GM19463 (cell line): ENCODE measurements at regions not wholly inside any gene's neighbourhood (a gene's known extent, or its start where the extent isn't known, plus 50 kb on each side); places are given as distances from the start of the nearest gene placed in this dataset.
"Not testable (repeated sequence)": the region's sequence is repeated elsewhere in the genome, so short reads cannot be mapped to it uniquely, and the experiment has no call there.

Experiments used
- ATAC-seq: cut with Tn5 transposase; IDR thresholded peaks from one replicate; pipeline ENCODE4 v1.9.1; 2021; ENCODE audit warnings: mild to moderate bottlenecking, moderate library complexity; ENCODE audit not compliant: unreplicated experiment

- ATAC-seq = no peak
Measured at GRCh38 chr16:88128556-88128955, 177.3 kb downstream of the BANP start.

GRCh38 chr16:88129133-88129532, 177.9 kb downstream of the BANP start:
- ATAC-seq = not testable (repeated sequence)

GRCh38 chr16:88130016-88130415, 178.8 kb downstream of the BANP start:
- no peak for ATAC-seq

DNA sequence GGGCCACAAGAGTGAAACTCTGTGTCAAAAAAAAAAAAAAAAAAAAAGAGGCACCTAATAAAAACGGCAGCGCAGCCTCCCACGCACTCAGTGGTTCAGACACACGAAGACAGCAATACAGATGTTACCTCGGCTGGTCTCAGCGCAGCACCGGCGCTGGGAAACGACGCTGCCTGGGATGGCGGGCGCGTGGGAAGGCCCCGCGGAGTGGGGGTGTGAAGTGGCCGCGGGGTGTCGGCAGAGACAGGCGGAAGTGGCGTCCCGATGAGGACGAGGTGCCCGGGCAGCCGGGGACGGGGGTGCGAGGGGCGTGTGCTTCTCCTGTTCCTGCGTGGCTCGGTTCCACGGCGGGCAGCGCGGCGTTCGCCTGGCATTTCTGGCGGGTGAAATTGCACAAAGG, 179.4 kb downstream of the BANP start:
- no peak for ATAC-seq

- ATAC-seq = no peak
Measured at GRCh38 chr16:88131256-88131655, 180.0 kb downstream of the BANP start.

GRCh38 chr16:88131966-88132365, 180.7 kb downstream of the BANP start:
- ATAC-seq = no peak

- no peak for ATAC-seq
Measured at GRCh38 chr16:88132836-88133506, 181.7 kb downstream of the BANP start.

DNA sequence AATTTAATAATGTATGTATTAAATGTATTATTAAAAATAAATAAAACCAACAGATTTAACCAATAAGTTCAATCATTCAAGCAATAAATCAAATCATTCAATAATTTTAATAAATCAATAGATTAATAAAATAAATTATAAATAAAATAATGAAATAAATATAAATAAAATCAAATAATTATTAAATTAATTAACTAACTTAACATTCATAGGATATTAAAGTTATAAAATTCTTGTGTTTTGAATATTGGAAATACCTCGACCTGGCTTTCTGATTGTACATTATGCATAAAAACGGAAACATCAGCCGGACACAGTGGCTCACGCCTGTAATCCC, 182.2 kb downstream of the BANP start:
- no peak for ATAC-seq

DNA sequence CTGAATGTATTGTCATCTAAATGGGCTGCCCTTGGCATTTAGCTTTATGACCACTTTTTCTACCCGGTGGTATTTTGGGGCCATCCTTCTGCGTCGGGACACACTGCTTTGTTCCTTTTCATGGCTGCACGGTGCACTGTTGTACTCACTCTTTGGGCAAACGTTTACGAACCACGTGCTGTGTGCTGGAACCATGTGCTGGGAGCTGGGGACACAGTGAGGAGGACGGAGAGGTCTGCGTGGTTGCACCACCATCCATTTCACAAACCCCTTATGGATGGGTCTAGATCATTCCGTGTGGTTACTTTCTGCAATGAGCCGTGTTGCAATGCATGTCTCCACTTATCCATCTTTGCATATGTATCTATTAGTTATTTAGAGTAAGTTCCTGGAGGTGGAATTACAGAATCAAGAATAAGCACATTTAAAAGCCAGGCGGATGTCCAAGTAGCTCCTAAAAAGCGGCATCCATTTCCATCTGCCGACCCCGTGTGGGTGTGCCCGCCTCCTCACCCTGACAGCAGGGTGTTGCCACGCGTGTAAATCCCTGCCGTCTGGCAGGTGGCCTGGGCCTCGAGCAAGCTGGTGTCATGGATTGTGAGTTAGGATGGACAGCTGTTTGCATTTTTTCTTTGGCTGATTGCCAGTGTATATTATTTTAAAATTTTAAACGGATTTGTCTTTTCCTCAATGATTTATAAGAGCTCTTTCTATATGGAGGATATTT, 183.1 kb downstream of the BANP start:
- not testable (repeated sequence) for ATAC-seq

DNA sequence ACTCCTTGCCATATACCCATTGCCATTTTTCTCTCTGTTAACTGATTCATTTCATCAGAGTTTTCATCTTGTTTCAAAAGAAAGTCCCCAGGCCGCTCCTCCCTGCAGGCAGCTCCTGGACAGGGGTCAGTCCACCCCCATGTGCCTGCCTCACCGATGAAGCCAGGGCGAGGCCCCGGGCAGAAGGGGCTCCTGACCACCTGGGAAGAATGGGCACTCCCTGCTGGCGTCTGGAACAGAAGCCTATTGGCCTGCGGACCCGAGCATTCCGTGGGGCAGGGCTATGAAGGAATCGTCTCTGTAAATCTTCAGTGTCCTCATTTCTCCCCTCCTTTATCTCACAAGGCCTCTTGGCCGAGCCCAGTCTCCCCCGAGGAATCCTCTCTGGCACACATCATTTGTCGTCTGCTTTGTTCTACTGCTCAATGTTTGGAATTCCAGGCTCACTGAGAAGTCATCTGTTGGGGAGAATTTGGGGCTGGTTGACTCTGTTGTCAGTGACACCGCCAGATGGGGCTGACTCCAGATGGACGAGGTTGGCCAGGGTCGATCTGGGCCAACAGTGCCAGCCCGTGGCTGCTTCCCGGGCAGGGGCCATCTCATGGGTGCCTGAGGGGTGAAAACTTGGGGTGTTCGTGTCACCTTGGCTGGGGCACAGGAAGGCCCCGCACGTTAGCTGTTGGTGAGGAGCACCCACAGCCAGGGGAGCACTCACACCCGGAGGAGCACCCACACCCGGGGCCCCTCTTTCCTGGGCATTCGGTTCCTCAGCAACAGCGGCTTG, 183.9 kb downstream of the BANP start:
- ATAC-seq = not testable (repeated sequence)

- ATAC-seq = not testable (repeated sequence)
Measured at GRCh38 chr16:88136211-88136713, 185.0 kb downstream of the BANP start.

DNA sequence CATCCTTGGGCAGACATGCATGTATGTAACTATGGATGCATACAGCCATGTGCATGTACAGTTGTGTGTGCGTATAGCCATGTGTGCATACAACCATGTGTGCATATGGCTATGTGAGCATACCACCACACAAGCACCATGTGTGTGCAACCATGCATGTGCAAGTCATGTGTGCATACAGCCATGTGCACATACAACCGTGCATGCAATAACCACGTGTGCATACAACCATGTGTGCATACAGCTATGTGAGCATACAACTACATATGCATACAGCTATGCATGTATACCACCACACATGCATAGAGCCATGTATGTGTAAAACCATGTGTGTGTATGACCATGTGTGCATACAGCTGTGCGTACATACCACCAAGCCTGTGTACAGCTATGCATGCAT, 185.7 kb downstream of the BANP start:
- not testable (repeated sequence) for ATAC-seq

- not testable (repeated sequence) for ATAC-seq
Measured at GRCh38 chr16:88139141-88139540, 187.9 kb downstream of the BANP start.

DNA sequence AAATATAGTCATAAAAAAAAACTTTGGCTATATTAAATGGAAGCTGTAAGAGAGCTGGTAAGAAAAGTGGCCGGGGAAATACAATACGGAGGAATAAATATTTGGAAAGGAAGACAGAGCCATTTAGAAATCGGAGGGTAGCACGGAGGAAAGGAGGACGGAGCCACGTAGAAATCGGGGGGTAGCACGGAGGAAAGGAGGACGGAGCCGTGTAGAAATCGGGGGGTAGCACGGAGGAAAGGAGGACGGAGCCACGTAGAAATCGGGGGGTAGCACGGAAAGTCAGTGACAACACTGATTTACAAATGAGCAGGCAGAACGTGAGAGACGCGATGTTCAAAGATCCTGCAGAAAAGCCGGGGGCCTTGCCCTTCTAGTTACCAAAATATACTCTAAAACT, 189.0 kb downstream of the BANP start:
- ATAC-seq = not testable (repeated sequence)

DNA sequence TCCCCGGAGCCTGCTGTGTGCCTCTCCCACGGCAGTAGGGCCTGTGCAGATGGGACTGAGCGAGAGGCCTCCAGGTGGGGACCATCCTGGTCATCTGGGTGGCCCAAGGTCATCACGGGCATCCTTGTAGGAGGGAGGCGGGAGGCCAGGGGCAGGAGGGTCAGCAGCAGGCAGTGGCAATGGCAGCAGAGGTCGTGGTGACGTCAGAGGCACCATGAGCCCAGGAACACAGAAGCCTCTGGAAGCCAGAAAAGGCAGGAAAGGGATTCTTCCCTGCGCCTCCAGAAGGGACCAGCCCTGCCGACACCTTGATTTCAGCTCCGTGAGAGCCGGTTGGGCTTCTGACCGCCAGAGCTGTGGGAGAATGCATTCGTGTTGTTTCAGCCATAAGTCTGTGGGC, 190.3 kb downstream of the BANP start:
- no peak for ATAC-seq

GRCh38 chr16:88142056-88142935, 191.1 kb downstream of the BANP start:
- not testable (repeated sequence) for ATAC-seq

GRCh38 chr16:88143122-88144027, 192.1 kb downstream of the BANP start:
- ATAC-seq = not testable (repeated sequence)

GRCh38 chr16:88144028-88144511, 192.8 kb downstream of the BANP start:
- ATAC-seq = no peak

- ATAC-seq = not testable (repeated sequence)
Measured at GRCh38 chr16:88145376-88145775, 194.1 kb downstream of the BANP start.
